Loucy (cell line): ENCODE measurements at regions not wholly inside any gene's neighbourhood (a gene's known extent, or its start where the extent isn't known, plus 50 kb on each side); places are given as distances from the start of the nearest gene placed in this dataset.

Experiments used
- H2AFZ ChIP-seq: fragments of 200-600 bp; sonication (generic); 2 replicates; pipeline ENCODE4 v1.6.0; 2016; ENCODE audit warnings: antibody characterized with exemption, mild to moderate bottlenecking, low read length, moderate library complexity
- H3F3A ChIP-seq: fragments of 200-600 bp; 2 replicates; pipeline ENCODE4 v1.6.0; 2016; ENCODE audit warnings: antibody characterized with exemption, low read depth, mild to moderate bottlenecking
- H3K27me3 ChIP-seq: fragments of 200-600 bp; sonication (generic); 2 replicates; pipeline ENCODE4 v1.6.1; 2014; ENCODE audit warnings: low read length, mild to moderate bottlenecking; ENCODE audit not compliant: insufficient read depth, poor library complexity, severe bottlenecking
- H3K36me3 ChIP-seq: fragments of 200-600 bp; sonication (generic); 2 replicates; pipeline ENCODE4 v1.6.1; 2016; ENCODE audit warnings: low read length; ENCODE audit not compliant: insufficient read depth
- H3K4me1 ChIP-seq: fragments of 200-600 bp; sonication (generic); 2 replicates; pipeline ENCODE4 v1.5.1; 2014; ENCODE audit warnings: low read length, mild to moderate bottlenecking; ENCODE audit not compliant: insufficient read depth, poor library complexity, severe bottlenecking
- H3K4me2 ChIP-seq: fragments of 200-600 bp; sonication (generic); 2 replicates; pipeline ENCODE4 v1.6.0; 2014; ENCODE audit warnings: antibody characterized with exemption, low read length, low read depth, mild to moderate bottlenecking; ENCODE audit not compliant: poor library complexity, severe bottlenecking
- H3K4me3 ChIP-seq: fragments of 200-600 bp; sonication (generic); 2 replicates; pipeline ENCODE4 v1.5.1; 2014; ENCODE audit warnings: low read length, mild to moderate bottlenecking, mixed read lengths; ENCODE audit not compliant: poor library complexity, severe bottlenecking
- H3K79me2 ChIP-seq: fragments of 200-600 bp; sonication (generic); 2 replicates; pipeline ENCODE4 v1.6.1; 2014; ENCODE audit warnings: low read length; ENCODE audit not compliant: insufficient read depth
- H3K9ac ChIP-seq: fragments of 200-600 bp; sonication (generic); 2 replicates; pipeline ENCODE4 v1.6.0; 2014; ENCODE audit warnings: mild to moderate bottlenecking, low read depth, low read length, moderate library complexity; ENCODE audit not compliant: poor library complexity, severe bottlenecking
- H3K9me2 ChIP-seq: fragments of 200-600 bp; sonication (generic); replicated peaks from 2 replicates; pipeline ENCODE4 v1.6.1; 2016; ENCODE audit warnings: low read depth, low read length, mixed read lengths
- H3K9me3 ChIP-seq: fragments of 200-600 bp; sonication (generic); 2 replicates; pipeline ENCODE4 v1.6.1; 2014; ENCODE audit warnings: mild to moderate bottlenecking, antibody characterized with exemption, low read length, low read depth; ENCODE audit not compliant: insufficient read depth
- H4K20me1 ChIP-seq: fragments of 200-600 bp; sonication (generic); 2 replicates; pipeline ENCODE4 v1.6.0; 2014; ENCODE audit warnings: antibody characterized with exemption, low read length, mild to moderate bottlenecking; ENCODE audit not compliant: insufficient read depth, poor library complexity, severe bottlenecking
- CTCF ChIP-seq: fragments of 200-600 bp; sonication (generic); conservative IDR thresholded peaks from 2 replicates; pipeline ENCODE4 v1.5.1; 2014; ENCODE audit warnings: mild to moderate bottlenecking, antibody characterized with exemption, low read length
- EZH2phosphoT487 ChIP-seq: fragments of 200-600 bp; IDR thresholded peaks from 2 replicates; pipeline ENCODE4 v1.6.1; 2018; ENCODE audit warnings: antibody characterized with exemption, mild to moderate bottlenecking, moderate library complexity, borderline replicate concordance

GRCh38 chr7:26034391-26034790 is 117.6 kb upstream of the NFE2L3 start:
- H3K4me2 ChIP-seq, result no peak overlapping the region

GRCh38 chr7:26035552-26035951 is 116.4 kb upstream of the NFE2L3 start:
- Histone ChIP-seq H3K4me3 (no peak overlapping the region), H3K9ac (no peak overlapping the region), H3K4me1 (no peaks in the 10 kb centered on the region), H3K36me3 (no peaks in the 10 kb centered on the region), H3K4me2 (no peak overlapping the region), H3K27me3 (no peaks in the 10 kb centered on the region), H3F3A (no peaks in the 10 kb centered on the region), H3K9me2 (no peaks in the 10 kb centered on the region), H3K79me2 (no peaks in the 10 kb centered on the region), H4K20me1 (no peaks in the 10 kb centered on the region), H2AFZ (no peak overlapping the region), H3K9me3 (no peaks in the 10 kb centered on the region)
- TF ChIP-seq CTCF, result no peak
- TF ChIP-seq EZH2phosphoT487, result no peak

More at GRCh38 chr7:26034391-26034790, 117.6 kb upstream of the NFE2L3 start:
- Histone ChIP-seq H3K4me1 (no peaks in the 10 kb centered on the region), H3K9me3 (no peaks in the 10 kb centered on the region), H3F3A (no peaks in the 10 kb centered on the region), H3K27me3 (no peaks in the 10 kb centered on the region), H2AFZ (no peak overlapping the region), H3K9me2 (no peaks in the 10 kb centered on the region), H4K20me1 (no peaks in the 10 kb centered on the region), H3K36me3 (no peaks in the 10 kb centered on the region), H3K4me3 (no peak overlapping the region), H3K9ac (no peak overlapping the region), H3K79me2 (no peaks in the 10 kb centered on the region)
- TF ChIP-seq EZH2phosphoT487 (no peak), CTCF (no peak)

DNA sequence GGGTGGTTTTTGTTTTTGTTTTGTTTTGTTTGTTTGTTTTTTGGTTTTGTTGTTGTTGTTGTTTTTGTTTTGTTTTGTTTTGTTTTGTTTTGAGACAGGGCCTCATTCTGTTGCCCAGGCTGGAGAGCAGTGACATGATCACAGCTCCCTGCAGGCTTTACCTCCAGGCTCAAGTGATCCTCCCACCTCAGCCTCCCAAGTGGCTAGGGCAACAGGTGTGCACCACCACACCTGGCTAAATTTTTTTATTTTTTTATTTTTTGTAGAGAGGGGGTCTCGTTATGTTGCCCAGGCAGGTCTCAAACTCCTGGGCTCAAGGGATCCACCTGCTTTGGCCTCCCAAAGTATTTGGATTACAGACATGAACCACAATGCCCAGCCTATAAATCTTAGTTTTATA is 115.9 kb upstream of the NFE2L3 start:
- Histone ChIP-seq H3K4me2 (no peak overlapping the region), H3K9me3 (no peaks in the 10 kb centered on the region), H4K20me1 (no peaks in the 10 kb centered on the region), H3K4me1 (no peaks in the 10 kb centered on the region), H3K79me2 (no peaks in the 10 kb centered on the region), H2AFZ (no peak overlapping the region), H3K9ac (no peak overlapping the region), H3K4me3 (no peak overlapping the region), H3K36me3 (no peaks in the 10 kb centered on the region), H3K27me3 (no peaks in the 10 kb centered on the region), H3K9me2 (no peaks in the 10 kb centered on the region), H3F3A (no peaks in the 10 kb centered on the region)
- TF ChIP-seq CTCF (no peak), EZH2phosphoT487 (no peak)
